ENCODE measurements at regions not wholly inside any gene's neighbourhood (a gene's known extent, or its start where the extent isn't known, plus 50 kb on each side); places are given as distances from the start of the nearest gene placed in this dataset.

DNA sequence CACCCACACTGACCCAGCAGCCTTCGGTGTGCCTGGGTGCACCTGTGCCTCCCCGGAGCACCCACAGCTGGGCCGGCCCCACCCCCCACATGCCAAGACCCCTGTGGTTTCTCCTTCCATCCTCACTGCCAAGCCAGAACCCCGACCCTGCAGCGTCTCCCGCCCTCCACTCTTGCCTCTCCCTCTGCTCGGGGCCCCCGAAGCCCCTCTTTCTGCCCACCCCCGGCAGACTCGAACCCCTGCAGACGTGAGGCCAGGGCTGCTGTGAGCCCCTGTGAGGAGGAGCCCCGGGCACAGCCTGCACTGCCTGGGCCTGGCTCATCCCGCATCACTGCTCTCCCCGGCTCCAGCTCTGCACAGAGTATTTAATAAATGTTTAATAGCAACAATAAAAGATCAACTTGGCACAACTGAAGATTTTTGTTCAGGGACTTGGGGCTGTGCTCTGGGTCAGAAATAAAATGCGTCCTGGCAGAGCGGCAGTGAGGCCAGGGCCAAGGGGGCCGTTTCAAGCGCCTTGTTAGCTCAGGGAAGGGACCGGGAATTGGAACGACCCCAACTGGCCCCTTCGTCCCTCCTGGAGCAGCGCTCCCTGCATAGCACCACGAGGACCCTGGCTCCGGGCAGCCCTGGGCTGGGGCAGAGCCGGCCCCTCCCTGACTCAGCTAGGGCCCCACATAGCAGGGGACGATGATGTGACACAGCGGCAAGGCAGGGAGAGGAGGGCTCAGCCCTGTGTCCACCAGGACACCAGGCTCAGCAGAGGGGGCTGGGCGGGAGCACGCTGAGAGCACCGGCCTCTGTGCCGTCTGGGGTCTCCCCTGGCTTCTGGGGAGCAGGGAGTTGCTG lies 520.8 kb downstream of the BRD1 start:
- DNase-seq, result no peak

DNA sequence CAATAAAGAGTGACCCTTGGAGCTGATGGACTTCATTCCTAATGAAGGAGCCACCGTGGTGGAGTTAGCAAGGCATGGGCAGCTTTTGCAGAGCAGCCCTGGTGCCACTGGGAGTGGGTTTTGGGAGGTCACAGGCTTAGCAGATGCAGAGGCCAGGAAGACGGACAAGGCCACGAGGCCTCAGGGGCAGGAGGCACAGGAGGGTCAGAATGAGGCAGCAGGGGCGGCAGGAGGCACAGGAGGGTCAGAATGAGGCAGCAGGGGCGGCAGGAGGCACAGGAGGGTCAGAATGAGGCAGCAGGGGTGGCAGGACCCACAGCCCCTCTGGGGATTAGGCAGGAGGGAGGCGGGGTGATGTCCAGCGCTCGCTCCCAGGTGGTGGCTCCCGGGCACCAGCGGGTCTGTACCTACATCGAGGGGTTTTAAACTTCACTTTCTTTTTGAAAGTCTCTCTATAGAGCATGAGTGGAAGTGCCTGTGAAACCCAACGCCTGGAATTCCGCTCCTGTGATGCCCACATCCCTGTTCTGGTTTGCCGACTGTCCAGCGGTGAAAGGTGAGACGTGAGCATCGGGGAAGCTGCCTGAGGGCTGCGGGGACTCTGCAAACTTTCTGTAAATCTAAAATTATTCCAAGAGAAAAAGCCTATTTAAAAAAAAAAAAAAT lies 521.6 kb downstream of the BRD1 start:
- DNase-seq, result no peak

DNA sequence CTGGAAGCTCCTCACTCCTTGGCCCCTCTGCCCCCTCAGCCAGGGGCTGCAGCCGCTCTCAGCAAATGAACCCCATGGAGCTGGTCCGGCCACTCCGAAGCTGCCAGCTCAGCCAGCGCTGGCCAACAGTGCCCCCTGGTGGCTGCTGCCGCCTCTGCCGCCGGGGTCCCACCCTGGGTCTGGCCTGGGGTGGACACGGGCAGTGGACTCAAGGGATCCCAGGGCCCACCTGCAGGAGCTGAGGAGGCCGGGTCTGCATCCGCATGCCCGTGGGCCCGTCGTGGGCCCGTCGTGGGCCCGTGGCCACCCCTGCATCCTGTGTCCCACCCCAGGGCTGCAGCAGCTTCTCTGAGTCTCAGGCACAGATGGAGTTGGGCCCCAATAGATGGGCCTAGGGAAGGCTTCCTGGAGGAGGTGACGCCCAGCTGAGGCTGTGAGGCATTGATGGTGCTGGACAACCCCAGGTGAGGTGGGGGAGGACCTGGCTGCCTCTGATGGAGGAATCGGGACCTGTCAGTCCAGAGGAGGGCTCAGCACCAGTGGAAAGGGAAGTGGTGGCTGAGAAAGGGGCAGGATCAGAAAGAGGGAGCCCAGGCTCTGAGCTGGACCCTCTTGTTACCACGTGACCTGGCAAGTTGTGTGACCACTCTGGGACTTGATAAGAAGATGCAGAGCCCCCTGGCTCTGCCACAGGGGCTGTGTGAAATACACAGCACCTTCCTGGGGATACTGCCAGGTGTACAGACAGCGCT lies 522.3 kb downstream of the BRD1 start:
- DNase-seq, result no peak

DNA sequence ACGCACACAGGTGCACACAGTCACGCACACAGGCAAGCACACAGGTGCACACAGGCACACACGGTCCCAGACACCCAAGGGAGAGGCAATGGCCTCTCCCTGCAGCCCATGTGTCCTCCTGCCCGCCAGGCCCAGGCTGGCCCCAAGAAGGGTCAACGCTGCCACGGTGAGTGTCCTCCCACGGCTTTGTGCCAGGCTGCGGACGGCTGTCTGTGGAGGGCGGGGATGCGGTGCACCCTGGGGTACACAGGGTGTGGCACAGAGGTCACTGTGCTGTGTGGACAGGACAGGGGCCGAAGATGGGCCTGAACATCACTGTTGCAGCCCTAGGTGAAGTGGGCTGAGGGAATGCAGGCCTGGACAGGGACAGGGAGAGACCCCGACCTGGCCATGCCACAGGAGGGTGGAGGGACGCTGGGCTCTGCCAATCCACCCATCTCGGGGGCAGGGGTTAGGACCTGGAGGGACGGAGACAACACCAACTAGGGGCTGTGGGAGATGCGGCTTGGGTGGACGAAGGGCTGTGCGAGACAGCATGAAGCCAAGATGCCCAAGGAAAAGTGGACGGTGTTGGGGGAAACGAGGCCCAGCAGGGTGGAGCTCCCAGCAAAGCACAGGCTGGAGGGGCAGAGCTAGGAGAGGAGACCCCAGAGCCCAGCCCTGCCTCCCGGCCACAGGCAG lies 523.8 kb downstream of the BRD1 start:
- no peak for DNase-seq

DNA sequence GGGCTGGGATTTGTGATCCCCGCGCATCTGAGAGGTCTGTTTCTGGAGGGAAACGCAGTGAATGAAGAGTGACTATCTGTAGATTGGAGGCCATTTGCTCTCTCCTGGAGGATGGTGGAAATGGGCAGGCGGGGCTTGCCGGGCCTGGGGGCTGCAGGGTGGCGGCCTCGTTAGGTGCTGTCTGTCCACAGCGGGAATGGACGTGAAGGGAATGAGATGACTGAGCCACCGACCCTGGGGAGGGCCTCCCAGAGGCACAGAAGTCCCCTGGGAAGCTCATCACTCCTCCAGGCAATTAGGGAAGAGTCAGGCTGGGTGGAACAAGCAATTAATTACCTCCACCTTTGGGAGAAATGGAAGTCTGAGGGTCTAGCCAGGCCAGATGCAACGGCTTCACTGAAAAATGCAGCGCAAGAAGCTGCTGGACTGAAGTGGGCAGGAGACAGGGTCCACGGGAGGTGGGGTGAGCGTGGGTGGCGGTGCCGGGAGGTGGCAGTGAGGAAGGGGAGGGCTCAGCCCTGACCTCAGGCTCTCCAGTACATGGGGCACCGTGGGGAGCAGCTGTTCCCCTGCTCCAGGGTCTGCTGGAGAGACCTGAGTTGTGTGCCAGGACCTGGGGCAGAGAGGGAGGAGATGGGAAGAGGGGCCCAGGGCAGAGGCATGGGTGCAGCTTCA lies 524.5 kb downstream of the BRD1 start:
- no peak for DNase-seq

DNA sequence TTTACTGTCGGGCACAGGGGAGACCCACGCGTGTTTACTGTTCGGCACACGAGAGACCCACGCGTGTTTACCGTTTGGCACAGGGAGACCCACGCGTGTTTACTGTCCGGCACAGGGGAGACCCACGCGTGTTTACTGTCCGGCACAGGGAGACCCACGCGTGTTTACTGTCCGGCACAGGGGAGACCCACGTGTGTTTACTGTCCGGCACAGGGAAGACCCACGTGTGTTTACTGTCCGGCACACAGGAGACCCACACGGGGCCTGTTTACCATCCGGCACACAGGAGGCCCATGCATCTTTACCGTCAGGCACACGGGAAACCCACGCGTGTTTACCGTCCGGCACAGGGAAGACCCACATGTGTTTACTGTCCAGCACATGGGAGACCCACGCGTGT lies 525.1 kb downstream of the BRD1 start:
- DNase-seq, result no peak

DNA sequence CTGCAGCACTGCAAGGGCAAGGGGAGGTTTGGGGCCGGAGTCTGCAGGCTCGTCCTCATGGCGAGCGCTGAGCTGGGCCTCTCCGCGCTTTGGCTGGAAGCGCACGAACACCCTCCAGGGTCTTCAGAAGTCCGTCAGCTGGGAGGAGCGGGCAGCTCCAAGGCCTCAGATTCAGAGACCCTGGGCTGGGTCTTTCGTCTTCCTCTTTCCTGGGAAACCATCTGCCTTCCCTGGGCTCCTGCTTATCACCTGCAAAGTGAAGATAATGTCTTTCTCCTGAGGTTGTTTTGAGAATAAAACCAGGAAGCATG lies 525.6 kb downstream of the BRD1 start:
- DNase-seq, result no peak

DNA sequence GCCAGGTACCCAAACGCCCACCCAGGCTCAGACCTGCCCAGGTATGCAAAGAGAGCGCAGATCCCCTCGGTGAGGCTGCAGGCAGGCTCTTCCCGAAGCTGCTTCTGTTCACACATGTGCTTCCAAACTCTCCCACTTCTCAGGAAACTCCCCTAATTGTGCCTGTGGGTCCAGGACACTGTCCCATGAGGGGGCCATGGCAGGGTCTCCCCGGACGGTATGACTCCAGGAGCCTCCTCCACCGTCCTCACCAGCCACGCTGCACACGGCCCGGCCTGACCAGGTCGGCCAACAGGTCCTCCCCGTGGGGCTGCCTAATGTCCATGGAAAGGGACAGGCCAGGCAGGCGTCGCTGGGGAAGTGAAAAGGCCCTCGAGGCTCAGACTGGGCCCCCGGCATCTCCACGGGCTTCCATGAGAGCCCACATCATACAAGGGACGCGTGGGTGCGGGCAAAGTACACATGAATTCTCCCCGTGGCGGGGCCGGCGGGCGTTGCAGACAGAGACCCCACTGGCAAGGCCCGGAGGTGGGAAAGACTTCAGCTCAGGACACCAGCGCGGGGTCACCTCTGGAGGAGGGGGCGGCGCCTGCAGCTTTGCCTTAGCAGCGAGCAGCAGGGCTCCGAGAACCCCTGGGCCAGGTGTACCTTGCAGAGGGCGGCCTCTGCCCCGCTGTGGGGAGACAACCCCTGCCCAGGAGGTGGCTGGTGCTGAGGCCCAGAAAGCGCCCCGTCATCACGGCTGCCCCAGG lies 526.1 kb downstream of the BRD1 start:
- DNase-seq, result no peak

DNA sequence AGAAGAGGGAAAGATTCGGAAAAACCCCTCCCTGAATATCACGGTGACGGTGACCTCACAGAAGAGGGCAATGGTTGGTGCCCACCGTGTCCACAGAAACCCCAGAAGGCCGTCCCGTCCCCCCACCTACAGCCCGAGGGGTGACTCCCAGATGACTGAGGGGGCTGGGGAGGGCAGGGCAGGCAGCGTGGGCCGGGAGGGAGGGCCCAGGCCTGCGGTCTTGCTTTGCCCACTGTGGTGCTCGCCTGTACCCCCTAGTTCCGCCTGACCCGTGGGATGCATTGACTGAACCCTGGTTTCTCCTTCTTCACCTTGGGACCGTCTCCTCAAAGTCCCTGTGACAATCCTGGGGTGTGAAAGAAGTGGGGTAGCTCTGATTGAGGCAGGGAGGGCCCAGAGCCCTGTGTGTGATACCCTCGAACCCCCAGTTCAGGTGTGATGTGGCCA lies 526.7 kb downstream of the BRD1 start:
- no peak for DNase-seq

DNA sequence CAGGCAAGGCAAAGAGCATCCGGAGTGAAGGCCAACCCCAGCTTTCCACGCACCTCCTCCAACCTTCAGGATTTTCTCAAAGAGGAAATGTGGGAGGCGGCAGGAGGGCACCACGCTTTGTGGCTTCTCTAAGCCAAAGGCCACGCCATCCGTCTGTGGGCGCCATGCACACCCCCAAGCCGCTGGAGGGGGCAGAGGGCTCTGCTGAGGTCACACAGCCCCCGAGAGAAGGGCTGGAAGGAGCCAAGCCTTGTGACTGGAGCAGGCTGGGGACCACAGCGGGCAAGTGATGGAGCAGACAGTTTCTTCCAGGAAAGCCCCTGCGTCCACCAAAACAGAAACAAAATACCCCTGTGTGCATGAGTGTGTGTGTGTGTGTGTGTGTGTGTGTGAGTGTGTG lies 527.4 kb downstream of the BRD1 start:
- no peak for DNase-seq

DNA sequence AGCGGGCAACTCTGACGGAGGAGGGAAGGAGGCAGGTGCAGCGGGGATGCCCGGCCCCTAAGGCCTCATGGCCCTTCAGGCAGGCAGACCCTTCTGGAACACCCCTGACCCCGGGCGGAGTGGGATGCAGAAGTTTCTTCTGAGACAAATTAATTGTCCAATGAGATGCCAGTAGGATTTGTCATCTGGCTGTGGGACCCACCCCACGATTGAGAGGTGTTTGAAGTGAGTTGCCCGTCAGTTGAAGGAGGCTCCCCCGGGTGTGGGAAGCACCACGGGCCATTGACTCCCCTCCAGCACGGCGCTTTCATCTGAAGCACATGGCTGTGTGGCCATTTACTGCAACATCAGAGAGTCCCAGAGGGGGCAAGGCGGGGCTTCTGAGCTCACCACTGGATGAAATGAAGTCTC lies 527.8 kb downstream of the BRD1 start:
- DNase-seq, result no peak

DNA sequence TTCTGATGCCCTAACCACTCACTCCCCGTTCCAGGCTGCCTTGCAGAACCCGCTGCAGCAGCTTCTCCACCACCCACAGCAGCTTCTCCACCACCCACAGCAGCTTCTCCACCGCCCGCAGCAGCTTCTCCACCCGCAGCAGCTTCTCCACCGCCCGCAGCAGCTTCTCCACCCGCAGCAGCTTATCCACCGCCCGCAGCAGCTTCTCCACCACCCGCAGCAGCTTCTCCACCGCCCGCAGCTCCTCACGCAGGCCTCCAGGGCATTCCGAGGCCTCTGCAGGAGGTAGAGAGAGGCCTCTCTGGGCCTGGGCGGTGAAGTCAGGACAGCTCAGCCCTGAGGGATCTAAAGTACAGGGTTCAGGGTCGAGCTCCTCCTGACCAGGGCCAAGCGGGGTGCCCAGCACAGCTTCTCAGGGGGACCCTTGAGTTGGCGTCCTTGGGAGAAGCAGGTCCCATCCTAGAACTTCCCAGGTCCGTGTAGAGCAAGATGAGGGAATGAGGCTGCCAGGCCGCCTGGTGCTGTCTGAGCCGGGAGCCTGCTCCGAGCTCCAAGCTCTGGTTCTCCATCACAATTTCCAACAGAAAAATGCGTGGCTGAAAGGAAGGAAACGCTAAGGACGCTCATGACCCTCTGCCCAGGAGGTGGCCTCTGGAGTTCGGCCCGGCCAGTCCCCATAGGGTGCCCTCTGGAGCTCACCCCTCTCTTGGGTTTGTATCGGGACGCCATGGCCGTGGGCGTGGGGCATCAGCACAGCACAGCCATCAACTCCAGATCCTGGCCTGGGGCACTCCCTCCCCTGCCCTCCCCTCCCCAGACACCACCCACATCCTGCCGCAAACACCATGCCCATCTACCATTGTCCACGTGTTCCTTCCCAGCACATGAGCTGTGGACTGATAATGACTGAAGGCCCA lies 528.6 kb downstream of the BRD1 start:
- DNase-seq, result no peak

DNA sequence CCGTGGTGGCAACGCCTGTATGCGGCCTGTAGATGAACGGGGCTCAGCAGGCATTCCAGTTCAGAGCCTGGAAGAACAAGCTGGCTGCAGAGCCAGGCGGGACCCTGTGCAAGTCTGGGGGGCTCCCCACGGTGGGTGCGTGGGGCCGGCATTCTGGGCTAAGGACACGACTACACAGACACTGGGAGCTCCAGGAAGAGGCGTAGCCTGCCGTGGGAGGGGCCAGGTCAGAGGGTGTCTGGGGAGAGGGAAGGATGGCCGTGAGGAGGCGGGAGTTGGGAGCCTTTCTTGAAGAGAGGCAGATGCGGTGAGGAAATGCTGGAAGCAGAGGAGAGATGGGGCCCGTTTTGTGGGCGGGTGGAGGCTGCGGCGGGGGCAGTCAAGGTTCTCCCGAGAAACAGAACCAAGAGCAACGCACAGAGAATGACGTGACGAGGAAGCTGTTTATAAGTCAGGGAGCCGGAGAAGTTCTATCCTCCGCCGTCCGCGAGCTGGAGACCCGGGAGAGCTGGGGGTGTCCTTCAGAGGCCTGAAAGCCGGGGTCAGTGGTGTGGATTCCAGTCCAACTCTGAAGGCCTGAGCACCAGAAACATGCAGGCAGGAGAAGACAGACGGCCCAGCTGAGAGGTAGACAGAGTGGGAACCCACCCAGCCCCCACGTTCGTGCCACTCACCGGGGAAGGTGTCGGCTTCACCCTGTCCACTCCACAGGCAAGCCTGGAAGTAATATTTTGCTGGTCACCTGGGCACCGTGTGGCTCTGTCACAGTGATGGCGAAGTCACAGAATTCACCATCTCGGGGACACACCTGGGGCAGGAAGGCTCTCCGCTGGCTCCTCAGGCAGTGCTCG lies 529.6 kb downstream of the BRD1 start:
- no peak for DNase-seq

DNA sequence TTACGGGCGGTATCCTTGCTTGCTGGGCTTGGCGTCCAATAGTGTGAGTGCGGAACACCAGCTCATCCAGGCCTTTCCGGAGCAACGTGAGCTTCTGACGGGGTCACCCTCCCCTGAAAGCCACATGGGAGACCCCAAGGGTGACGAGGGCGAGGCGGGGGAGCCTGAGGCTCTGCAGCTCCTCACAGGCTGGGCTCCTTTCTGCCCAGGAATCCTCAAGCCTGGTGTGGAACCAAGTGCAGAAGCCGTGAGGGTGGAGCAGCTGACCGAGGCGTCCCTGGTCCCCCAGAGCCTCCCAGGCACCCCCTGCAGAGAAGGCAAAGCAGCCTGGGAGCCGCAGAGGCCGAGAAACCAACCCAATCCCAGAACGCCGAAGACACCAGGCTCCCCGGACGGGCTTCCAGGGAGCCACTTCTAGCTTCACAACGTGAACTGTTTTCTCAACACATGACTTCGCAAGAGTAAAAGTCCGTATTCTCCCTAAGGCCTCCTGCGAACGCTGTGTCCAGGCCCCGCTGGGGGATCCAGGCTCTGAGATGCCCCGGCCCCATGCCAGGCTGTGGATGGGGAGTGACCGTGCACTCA lies 530.3 kb downstream of the BRD1 start:
- no peak for DNase-seq

DNA sequence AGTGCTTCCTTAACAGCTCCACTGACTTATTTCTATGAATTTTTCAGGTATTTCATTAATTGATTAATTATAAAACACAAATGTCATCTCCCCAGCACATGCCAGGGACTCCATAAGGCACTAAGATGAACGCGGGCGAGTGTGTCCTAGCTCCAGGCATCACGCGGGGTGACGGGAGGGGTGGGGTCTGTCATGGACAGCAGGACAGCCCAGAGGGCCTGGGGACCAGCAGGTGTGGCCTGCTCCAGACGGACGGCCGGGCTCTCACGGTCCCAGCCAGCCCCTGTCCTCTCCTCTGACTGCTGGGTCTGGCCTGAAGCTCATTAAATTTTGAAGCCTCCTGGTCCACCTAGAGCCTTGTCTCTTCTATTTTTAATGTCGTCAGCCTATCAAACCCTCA lies 531.1 kb downstream of the BRD1 start:
- DNase-seq, result no peak

DNA sequence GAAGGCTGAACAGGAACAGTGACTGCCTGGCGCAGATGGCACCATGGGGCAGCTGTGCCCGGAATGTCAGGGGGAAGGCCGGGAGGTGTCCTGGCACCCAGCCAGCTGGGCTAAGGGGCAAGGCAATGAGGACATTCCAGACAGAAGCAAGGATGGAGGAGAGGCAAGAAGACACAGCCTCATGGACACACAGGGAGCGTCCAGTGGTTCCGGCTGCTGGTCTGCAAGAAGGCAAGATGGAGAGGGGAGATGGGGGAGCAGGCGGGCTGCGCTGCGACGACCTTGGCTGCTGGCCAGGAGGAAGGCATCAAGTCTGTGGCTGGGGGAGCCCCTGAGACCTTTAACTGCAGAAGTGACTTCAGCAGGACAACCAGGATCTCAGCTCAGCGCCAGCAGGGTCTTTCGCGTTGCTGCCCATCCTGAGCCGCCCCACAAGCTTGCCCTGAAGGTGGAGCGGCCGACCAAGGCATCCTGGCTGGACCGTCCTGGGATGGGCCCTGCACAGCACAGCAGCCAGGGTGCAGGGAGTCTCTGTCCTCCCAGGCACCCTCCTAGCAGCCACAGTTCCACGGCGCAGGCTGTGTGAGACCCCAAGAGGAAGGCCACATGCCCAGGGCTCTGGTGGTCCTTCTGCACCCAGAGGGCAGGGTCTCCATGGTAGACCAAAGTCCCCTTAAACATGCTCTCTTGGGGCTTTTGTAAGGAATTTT lies 531.7 kb downstream of the BRD1 start:
- no peak for DNase-seq

DNA sequence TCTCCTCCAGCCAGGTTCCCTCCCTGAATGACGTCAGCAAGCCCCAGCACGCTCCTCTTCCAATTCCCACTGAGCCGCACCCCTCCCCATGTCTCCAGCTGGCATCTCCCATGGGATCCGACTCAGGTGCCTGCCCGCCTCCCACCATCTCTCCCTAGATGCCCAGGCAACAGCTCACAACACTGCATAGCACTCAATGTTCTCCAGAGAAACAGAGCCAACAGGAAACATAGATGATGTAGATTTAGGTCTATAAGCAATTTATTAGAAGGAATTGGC lies 532.3 kb downstream of the BRD1 start:
- DNase-seq, result no peak

DNA sequence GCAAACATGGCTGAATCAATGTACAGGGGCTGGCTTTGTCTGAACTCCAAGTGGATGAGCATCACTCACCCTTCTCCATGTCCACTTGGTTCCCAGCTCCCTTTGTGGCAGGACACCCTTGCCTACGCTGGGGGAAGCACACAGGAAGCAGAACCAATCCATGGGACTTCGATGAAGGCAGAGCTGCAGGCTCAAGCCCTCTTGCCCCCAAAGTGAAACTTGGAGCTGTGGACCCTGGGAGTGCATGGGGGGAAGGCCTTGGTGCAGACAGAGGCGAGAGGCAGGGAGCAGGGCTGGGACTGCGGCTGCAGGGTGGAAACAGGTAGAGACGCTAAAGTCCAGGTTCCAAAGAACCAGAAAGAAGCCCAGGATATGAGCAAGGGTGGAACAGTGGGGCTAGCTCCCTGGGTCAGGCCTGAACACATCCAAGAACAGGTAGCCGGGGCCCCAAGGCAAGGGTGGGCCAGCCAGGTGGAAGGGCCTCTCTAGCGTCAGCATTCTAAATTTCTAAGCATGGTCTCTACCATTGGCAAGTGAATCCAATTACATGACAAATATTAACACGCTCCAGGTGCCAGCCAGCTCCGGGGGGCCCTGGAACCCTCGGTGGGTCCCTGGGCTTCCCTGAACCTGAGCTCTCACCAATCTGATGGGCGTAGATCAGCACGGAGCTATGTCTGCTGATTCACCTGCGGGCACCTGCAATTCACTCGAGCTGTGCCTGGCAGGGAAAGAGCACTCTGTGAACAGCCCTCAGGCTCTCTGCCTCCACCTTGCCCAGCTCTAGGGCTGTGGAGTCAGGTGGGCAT lies 532.8 kb downstream of the BRD1 start:
- no peak for DNase-seq

All from GOT3 (cell line).